ENCODE measurements at regions not wholly inside any gene's neighbourhood (a gene's known extent, or its start where the extent isn't known, plus 50 kb on each side); places are given as distances from the start of the nearest gene placed in this dataset.

DNA sequence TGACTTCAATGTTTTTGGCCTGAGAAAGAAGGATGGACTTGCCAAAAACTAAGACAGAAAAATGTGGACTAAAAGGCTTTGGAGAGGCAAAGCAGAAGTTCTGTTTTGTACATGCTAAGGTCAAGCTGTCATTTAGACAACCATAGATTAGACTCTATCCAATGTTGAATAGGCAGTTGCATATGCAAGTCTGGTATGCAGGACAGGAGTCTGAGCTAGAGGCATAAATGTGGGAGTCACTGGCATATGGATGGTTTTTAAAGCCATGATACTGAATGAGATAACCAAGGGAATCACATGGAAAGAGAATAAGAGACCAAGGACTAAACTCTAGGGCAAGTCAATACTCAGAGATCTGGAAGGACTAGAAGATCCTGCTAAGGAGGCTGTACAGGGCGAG lies 164.1 kb downstream of the LSM5 start:
- TF ChIP-seq CTCF (IDR thresholded peaks at IDR 0.05) = no peak
- TF ChIP-seq ZFX (IDR thresholded peaks at IDR 0.05; ENCODE audit: borderline replicate concordance) = no peak

Measured in 22Rv1 (cell line).